Body of pancreas (tissue), 4 donors: ENCODE measurements at regions not wholly inside any gene's neighbourhood (a gene's known extent, or its start where the extent isn't known, plus 50 kb on each side); places are given as distances from the start of the nearest gene placed in this dataset.

ENCODE experiments used
- ATAC-seq: fragments of 150-250 bp; one replicate; pipeline ENCODE4 v1.9.1; 2016
- DNase-seq, 4 donors: peaks; one replicate each; pipeline ENCODE4 v3.0.0-alpha.2; 2019
- H3K27ac ChIP-seq, 4 donors: fragments of 200-600 bp; sonication (generic); 1 replicate in 3 of 4; 2 replicates in 1 of 4; pipeline versions ENCODE4 v1.5.1 to v1.6.1; 2016 to 2019; ENCODE audit warnings: mild to moderate bottlenecking in 1 of 4, mixed read lengths in 1 of 4, moderate library complexity in 1 of 4
- H3K27me3 ChIP-seq, 2 donors: fragments of 200-600 bp; sonication (generic); one replicate each; pipeline ENCODE4 v1.6.0; 2016; ENCODE audit warnings: mild to moderate bottlenecking in 1 of 2
- H3K36me3 ChIP-seq, 2 donors: fragments of 200-600 bp; sonication (generic); replicated peaks in 1 of 2; 2 replicates each; pipeline ENCODE4 v1.5.1; 2016; ENCODE audit warnings: low read depth in 2 of 2; ENCODE audit not compliant: insufficient read depth in 1 of 2
- H3K4me1 ChIP-seq: fragments of 200-600 bp; sonication (generic); one replicate; pipeline ENCODE4 v1.6.0; 2016
- H3K4me3 ChIP-seq, 2 donors: fragments of 200-600 bp; sonication (generic); 1 replicate in 1 of 2; 2 replicates in 1 of 2; pipeline ENCODE4 v1.5.1; 2016 to 2019
- H3K9me3 ChIP-seq, 3 donors: fragments of 200-600 bp; sonication (generic); 1 replicate in 2 of 3; 2 replicates in 1 of 3; pipeline ENCODE4 v1.5.1; 2016
- POLR2A ChIP-seq, 3 donors: fragments of 450-650 bp; IDR thresholded peaks; one replicate each; pipeline ENCODE4 v1.6.1; 2016; ENCODE audit warnings: antibody characterized with exemption in 3 of 3, mild to moderate bottlenecking in 2 of 3
- WGBS, 2 donors: methylation state at CpG; one replicate each; pipeline ENCODE4 v1.1.5; 2017; 5-methylcytosine and 5-hydroxymethylcytosine counted together
- intact Hi-C: fragments of 100-400 bp; cut with DNase I; formaldehyde crosslinking; loops from one replicate; pipeline ENCODE4 v1.15.1; 2023
- TF ChIP-seq, protein P1 (sequence below), 7 experiments: fragments of 450-650 bp in 4 of 7; fragments of 200-600 bp in 3 of 7; sonication (generic) in 3 of 7; IDR thresholded peaks; one replicate each; pipeline ENCODE4 v1.5.1; 2016 to 2019; ENCODE audit warnings: antibody characterized with exemption in 7 of 7

DNA sequence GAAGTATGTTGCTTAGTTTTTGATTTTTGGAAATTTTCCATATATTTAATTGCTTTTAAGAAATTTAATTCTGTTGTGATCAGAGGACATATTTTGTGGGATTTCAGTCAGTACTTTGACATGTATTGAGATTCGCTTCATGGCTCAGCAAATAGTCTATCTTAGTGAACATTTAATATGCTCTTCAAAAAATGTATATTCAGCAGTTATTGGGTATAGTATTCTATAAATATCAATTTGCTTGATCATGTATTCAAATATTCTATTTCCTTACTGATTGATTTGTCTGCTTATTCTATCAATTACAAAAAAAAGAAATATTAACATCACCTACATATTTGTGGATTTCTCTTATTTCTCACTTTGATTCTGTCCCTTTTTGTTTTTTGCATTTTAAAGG, 79.5 kb upstream of the HAND1 start:
- intact Hi-C loops: no loop called here
- Histone ChIP-seq H3K27me3 (no peaks in the 10 kb centered on the region), H3K27ac (no peak overlapping the region), H3K4me3 (no peak overlapping the region), H3K36me3 (no peaks in the 10 kb centered on the region), H3K4me1 (peaks cover 6% of the 10 kb centered on the region), H3K9me3 (no peaks in the 10 kb centered on the region)
- DNase-seq (no peak), ATAC-seq (no peak)
- WGBS, 2 donors: 94% methylated on average over 1 of the region's 1 CpG
- no peak for TF ChIP-seq POLR2A (IDR thresholded peaks at IDR 0.05)
- TF ChIP-seq, protein P1, sequence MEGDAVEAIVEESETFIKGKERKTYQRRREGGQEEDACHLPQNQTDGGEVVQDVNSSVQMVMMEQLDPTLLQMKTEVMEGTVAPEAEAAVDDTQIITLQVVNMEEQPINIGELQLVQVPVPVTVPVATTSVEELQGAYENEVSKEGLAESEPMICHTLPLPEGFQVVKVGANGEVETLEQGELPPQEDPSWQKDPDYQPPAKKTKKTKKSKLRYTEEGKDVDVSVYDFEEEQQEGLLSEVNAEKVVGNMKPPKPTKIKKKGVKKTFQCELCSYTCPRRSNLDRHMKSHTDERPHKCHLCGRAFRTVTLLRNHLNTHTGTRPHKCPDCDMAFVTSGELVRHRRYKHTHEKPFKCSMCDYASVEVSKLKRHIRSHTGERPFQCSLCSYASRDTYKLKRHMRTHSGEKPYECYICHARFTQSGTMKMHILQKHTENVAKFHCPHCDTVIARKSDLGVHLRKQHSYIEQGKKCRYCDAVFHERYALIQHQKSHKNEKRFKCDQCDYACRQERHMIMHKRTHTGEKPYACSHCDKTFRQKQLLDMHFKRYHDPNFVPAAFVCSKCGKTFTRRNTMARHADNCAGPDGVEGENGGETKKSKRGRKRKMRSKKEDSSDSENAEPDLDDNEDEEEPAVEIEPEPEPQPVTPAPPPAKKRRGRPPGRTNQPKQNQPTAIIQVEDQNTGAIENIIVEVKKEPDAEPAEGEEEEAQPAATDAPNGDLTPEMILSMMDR (IDR thresholded peaks at IDR 0.05): no peak

DNA sequence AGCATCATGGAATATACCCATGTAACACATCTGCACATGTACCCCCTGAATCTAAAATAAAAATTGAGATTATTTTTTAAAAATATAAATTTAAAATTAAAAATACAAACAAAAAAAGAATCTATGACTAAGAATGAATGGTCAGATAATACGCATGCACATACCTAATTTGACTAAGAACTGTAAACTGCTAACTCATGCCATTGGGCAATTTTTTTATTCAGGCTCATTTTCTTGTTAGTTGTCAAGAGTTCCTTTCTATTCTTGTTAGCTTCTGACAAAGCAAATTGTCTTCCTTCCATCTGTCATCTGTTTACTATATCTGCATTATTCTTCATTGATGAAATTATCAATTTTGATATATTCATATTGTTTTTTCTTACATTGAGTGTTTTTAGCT, 69.5 kb upstream of the HAND1 start:
- Histone ChIP-seq H3K36me3 (no peaks in the 10 kb centered on the region), H3K9me3 (no peaks in the 10 kb centered on the region), H3K27ac (no peak overlapping the region), H3K4me1 (no peaks in the 10 kb centered on the region), H3K4me3 (no peak overlapping the region), H3K27me3 (no peaks in the 10 kb centered on the region)
- ATAC-seq (no peak), DNase-seq (no peak)
- intact Hi-C loops: no loop called here
- TF ChIP-seq, protein P1 (IDR thresholded peaks at IDR 0.05): no peak
- TF ChIP-seq POLR2A (IDR thresholded peaks at IDR 0.05): no peak
- 79 to 89% methylated on average over 1 of the region's 1 CpG for WGBS, 2 donors

DNA sequence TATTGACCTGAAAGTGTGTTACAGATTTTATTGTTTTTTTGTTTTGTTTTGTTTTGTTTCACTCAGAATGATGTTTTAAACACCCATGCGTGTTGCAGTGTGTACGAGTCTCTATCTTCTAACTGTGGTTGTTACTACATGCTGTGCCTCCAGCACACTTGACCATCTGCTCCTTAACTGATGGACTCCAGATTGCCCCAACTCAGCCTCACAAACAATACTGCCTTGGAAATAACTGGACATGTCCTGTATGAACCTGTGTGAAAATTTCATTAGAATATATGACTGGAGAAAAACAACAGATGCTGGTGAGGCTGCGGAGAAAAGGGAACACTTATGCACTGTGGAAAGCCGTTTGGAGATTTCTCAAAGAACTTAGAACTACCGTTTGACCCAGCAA, 68.7 kb upstream of the HAND1 start:
- no peak for TF ChIP-seq POLR2A (IDR thresholded peaks at IDR 0.05)
- TF ChIP-seq, protein P1 (IDR thresholded peaks at IDR 0.05): no peak
- no peak for DNase-seq
- Histone ChIP-seq H3K36me3 (no peaks in the 10 kb centered on the region), H3K9me3 (no peaks in the 10 kb centered on the region), H3K4me3 (no peak overlapping the region), H3K27ac (no peak overlapping the region), H3K4me1 (no peaks in the 10 kb centered on the region), H3K27me3 (peaks cover 0 to 3% of the 10 kb centered on the region in 2 donors)
- no peak for ATAC-seq
- intact Hi-C loops: no loop called here
- 70 to 78% methylated on average over 5 of the region's 5 CpGs for WGBS, 2 donors

DNA sequence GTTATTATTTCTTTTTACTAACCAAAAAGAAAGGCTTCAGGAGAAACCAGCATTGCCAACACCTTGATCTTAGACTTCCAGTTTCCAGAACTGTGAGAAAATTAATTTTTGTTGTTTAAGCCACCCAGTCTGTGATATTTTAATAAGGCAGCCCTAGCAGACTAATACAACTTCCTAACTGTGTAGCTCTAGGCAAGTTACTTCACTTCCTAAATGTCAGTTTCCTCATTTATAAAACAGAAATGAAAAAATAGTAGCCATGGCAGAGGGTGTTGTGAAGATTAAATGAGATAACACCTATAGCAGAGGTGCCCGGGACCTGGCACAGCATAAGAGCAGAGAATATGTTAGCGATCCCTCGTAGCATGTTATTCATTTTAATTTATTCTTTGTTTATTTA, 66.6 kb upstream of the HAND1 start:
- DNase-seq (no peak), ATAC-seq (no peak)
- peaks cover 0 to 3% of the 10 kb centered on the region in 2 donors for H3K27me3 ChIP-seq
- WGBS, 2 donors: 67 to 70% methylated on average over 3 of the region's 3 CpGs
- H3K4me3 ChIP-seq: no peak overlapping the region
- H3K36me3 ChIP-seq: no peaks in the 10 kb centered on the region
- TF ChIP-seq POLR2A (IDR thresholded peaks at IDR 0.05): no peak
- TF ChIP-seq, protein P1 (IDR thresholded peaks at IDR 0.05): no peak
- no peaks in the 10 kb centered on the region for H3K9me3 ChIP-seq
- H3K27ac ChIP-seq: no peak overlapping the region
- intact Hi-C loops: no loop called here
- no peaks in the 10 kb centered on the region for H3K4me1 ChIP-seq

DNA sequence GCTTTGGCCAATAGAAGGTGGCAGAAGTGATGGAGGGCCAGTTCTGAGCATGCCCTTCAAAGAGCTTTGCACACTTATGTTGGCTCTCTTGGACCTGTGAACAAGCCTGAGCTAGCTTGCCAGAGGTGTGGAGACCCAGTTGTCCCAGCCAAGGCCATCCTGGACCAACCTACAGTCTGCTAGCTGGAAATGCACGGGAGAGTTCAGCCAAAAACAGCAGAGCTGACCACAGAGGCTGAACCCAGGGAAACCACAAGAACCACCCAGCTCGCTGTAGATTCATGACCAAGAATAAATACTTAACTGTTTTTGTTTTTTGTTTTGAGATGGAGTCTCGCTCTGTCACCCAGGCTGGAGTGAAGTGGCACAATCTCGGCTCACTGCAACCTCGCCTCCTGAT, 65.4 kb upstream of the HAND1 start:
- no peak for ATAC-seq
- TF ChIP-seq POLR2A (IDR thresholded peaks at IDR 0.05): no peak
- TF ChIP-seq, protein P1 (IDR thresholded peaks at IDR 0.05): no peak
- Histone ChIP-seq H3K4me3 (no peak overlapping the region), H3K27ac (no peak overlapping the region), H3K27me3 (peaks cover 0 to 3% of the 10 kb centered on the region in 2 donors), H3K9me3 (no peaks in the 10 kb centered on the region), H3K36me3 (no peaks in the 10 kb centered on the region), H3K4me1 (no peaks in the 10 kb centered on the region)
- intact Hi-C loops: no loop called here
- no peak for DNase-seq
- WGBS, 2 donors: 59 to 74% methylated on average over 4 to 5 of the region's 5 CpGs
